ENCODE measurements at regions not wholly inside any gene's neighbourhood (a gene's known extent, or its start where the extent isn't known, plus 50 kb on each side); places are given as distances from the start of the nearest gene placed in this dataset.
"Not testable (repeated sequence)": the region's sequence is repeated elsewhere in the genome, so short reads cannot be mapped to it uniquely, and the experiment has no call there.

DNA sequence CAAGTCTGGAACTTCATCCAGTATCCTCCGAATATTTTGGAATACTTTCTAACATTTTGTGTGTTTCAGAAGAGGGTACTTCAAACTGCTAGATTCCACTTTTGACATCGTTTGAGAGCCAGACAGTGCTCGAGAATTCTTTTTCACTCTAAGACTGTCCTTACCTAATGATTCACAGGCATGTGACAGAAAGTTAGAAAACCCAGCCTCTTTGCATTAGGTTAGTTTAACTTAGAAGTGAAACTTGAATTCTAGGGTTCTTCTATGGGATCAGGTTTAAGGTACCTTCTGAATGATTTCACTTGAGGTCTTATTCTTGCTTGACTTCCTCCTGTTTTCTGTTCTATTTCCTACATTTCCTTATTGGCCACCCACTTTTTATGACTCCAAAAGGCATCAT is 431.8 kb downstream of the SLC6A15 start:
- no peak for DNase-seq

DNA sequence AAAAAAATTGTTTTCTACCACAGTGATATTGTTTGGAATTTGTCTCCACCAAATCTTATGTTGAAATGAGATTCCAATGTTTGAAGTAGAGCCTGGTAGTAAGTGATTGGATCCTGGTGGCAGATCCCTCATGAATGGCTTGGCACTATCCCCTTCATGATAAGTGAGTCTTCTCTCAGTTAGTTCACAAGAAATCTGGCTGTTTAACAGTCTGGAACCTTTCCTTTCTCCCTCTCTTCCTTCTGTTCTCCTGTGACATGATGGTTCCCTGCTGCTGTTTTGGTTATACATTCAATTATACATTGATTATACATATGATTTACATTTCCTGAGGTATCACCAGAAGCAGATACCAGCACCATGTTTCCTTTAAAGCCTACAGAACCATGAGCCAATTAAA is 442.2 kb downstream of the SLC6A15 start:
- no peak for DNase-seq

DNA sequence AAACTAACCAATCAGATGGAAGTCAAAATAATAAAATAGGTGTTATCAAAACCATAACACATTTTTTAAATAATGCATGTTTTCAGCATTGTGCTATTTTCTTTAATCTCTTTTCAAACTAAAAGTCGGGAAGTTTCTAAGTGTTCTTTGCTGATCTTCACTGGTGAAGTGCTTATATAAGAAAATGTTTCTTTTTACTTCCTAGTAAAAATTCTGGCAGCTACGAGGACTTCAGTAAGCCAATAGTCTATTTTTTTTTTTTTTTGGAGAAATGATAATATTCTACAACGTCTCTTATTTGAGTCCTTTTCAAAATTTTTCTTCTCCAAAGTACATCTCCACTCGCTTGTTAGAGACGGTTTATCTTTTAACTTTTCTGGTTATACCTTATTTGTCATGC is 448.0 kb downstream of the SLC6A15 start:
- no peak for DNase-seq

DNA sequence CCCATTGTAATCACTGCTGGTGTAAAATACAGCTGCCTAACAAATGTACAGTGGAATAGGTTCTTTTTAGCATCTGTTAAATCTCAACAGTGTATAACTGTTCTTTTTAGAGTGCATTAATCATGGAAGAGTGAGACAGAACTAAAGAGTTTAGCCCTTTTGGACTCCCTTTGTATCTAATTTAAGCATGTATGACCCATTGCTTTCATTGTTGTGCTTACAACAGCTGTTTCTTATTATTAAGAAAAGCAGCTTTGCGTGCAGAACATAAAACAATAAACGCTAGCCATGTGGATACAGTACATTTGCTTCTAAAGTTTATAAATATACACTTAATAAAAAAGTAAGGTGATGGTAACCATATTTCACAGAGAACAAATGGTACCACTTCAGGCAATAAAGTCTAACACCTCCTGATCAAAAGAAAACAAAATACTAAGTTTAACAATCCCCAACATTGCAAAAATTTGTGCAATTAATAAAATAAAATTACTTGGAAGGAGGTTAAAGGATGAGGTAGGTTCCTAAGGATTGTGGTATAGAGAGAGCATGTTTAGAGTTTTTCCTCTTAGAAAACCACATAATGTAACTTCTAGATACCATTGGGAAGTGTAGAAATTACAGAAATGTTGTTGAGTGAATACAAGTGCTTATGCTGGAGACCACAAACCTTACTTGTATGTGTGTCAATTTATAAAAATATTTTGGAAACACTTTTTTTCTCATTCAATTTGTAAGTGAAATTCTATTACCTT is 448.7 kb downstream of the SLC6A15 start:
- no peak for DNase-seq

DNA sequence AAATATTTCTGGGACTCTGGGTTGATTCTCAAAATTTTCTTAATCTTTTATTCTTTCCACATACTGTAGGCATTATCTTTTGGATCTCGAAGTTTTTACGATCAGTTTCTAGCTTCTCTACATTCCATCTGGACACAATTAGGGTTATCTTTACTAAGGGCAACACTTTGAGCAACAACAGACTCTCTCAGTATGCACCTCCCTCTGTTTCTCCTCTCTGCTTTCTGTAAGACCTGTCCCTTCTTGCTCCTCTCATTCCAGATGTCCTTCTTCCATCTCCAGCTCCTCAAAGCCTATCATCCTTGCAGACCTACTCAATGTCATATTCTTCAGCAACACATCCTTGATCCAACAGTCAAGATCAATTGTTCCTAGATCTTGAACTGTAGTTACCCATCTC is 457.0 kb downstream of the SLC6A15 start:
- DNase-seq, result no peak

DNA sequence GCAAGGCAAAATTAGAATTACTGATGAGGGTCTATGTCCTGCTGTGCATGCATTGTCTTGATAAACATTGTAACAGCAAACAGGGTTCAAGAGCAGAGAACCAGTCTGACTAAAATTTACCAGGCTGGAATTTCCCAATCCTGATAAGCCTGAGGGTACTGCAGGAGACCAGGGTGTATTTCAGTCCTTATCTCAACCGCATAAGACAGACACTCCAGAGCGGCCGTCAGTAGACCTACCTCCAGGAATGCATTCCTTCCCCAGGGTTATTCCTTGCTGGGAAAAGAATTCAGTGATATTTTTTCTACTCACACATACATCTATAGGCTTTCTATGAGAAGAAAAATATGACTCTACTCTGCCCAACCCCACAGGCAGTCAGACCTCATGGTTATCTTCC is 466.1 kb downstream of the SLC6A15 start:
- DNase-seq, result not testable (repeated sequence)

DNA sequence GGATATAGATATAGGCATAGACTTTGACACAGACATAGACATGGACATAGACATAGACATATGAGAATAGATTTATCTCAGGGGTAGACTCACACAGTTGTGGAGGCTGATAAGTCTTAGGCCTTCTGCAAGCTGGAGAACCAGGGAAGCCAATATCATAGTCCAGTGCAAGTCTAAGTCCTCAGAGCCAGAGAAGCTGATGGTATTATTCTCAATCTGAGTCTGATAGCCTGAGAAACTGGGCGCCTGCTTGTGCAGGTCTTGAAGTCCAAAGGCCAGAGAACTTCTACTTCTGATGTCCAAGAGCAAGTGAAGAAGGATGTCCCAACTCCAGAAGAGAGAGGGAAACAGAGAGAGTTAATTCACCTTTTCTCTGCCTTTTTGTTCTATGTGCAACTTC is 476.5 kb downstream of the SLC6A15 start:
- DNase-seq, result no peak

DNA sequence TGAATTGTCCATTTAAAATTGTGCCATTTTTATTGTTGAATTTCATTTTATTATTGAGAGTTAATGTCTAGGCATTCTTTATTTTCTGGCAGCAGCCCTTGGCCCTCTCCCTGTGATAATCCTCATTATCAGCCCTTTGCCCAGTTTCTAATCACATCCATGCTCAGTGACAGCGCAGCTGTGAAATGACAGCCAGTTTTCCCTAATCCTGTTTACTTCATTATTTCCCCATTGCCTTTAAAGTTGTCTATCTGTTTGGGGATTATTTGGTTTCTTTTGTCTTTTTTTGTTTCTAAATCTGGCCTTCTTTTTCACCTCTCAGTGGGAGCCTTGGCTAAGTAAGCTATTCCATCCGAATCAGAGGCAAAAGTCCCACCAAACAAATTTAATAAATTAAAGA is 476.9 kb downstream of the SLC6A15 start:
- DNase-seq, result no peak

DNA sequence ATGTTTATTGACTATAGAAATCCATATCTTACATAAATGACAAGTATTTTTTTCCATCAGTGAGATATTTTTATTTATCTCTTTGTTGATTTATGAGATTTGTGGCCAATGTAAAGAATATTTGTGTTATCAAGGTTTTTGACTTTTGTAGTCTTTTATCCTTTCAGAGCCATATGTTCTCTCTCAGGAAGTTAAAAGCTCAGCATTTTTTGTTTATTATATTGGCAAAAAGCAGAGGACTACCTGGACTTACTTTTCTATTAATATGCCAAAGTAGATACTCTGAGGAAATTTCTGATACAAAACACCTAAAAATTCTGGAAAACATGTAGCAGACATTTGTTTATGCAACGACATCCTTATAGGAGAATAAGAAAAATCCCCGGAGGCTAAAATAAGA is 490.3 kb downstream of the SLC6A15 start:
- DNase-seq, result no peak

DNA sequence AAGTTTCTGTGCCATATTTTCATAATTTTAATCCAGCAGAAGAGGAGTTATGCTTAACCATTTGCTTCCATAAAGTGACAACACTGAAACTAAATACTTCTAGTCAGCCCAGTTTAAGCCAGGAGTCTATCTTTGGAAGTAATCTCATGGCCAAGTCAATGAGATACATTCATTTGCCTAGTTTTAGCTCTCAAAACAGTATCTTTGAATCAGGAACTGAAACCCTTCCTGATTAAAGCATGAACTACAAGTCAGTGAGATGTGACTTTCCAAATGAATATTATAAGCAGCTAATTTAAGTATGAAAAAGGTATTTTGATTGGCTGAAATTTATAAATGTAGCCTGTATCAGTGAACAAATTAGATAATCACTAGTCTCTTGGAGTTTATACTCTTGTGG is 491.5 kb downstream of the SLC6A15 start:
- no peak for DNase-seq

DNA sequence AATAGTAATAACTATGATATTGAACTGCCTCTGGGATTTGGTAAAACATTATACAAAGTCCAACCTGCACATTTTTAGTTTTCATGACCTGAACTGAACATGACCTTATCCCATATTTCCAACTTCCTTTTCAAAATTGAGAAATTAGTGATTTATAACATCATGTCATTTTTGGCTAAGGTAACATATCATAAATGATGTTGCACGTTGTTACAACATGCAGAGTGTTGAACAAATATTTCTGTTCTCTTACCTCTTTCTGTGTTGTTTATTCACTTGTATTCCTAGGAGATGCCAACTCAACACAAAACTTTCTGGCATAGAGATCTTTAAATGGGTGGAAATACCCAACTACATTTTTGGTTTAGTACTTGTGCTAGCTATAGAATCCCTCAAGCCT is 496.0 kb downstream of the SLC6A15 start:
- DNase-seq, result no peak

DNA sequence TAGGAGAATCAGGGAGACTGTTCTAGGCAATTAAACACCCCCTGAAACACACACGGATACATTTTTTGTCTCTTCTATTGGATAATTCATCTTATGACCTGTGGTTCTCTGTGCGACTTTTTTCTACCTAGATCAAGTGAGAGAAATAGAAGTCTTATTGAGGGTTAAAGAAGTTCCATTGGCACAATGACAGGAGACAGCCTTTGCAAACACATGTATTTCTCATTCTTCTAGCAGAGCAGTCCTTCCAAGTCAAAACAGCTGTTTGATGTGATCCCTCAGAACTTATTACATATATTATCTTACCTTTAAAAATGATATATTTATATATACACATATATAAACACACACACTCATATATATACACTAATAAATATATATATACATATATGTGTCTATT is 496.7 kb downstream of the SLC6A15 start:
- no peak for DNase-seq

DNA sequence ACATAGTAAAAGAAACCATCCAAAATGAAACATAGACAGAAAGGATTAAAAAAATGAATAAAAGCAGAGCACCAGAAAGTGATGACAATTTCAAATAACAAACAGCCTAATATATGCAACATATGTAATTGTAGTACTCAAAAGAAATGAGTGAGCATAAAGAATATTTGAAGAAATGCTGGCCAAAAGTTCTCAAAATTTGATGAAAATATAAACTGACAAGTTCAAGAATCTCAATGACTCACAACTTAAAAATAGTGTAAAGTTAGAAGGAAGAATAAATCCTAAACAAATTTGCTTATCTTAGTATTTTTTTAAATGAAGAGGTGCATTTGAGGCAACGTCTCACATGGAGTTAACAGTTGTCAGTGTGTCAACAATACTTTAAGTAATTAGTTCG is 498.9 kb downstream of the SLC6A15 start:
- no peak for DNase-seq

DNA sequence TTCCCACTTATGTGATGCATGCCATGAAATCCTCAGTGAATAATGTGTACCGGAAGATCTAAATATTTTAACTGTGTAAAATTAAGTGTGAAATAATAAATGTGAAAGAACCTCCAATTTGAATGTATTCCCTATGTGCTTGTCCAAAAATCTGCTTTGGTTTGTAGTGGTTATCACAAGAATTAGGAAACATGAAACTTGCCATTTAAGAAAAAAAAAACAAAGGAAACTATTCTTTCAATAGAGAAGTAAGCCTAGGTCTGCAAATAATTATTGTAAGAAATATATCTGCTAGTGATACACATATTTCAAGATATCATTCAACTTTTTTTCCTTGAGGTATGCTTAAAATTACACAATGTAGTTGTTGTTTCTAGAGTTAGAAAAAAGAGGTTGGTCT is 500.4 kb downstream of the SLC6A15 start:
- no peak for DNase-seq

DNA sequence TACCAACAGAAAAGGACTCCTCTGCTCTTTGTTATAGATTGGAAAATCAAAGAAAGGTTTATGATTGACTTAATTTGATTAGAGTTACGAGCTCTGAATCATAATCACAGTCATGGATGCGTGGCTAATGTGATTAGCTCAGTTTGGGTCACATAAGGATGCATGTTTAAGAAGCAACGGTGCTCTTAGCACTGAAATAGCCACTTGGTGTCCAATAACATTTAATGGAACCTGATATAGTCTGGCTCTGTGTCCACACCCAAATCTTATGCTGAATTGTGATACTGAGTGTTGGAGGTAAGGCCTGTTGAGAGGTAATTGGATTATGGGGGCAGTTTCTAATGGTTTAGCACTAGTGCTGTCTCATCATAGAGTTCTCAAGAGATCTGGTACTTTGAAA is 501.6 kb downstream of the SLC6A15 start:
- DNase-seq, result no peak

DNA sequence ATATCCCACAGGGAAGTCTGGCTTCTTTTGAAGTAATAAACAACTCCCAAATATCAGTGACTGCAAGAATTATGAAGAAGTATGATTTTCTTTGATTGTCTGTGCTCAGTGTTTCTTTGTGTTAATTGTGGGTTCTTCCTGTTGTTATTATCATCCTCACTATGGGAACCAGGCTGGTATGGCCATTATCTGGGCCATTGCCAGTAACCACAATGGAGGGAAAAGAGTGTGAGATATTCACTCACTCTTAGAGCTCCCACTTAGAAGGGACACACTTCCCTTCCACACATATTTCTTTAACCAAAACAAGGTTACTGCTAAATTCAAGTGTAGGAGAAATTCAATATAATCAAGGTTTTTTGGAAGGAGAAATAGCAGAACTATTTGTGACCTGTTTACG is 503.7 kb downstream of the SLC6A15 start:
- no peak for DNase-seq

DNA sequence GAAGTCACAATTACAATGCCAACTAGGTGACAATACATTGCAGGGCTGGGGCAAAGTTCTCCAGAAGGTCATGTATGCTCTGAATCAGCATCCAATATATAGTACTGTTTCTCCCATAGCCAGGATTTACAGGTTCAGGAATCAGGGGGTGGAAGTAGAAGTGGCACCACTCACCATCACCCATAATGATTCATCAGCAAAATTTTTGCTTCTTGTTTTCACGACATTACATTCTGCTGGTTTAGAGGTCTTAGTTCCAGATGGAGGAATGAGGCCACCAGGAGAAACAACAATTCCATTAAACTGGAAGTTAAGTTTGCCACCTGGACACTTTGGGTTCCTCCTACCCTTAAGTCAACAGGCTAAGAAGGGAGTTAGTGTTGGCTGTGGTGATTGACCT is 505.9 kb downstream of the SLC6A15 start:
- DNase-seq, result not testable (repeated sequence)

DNA sequence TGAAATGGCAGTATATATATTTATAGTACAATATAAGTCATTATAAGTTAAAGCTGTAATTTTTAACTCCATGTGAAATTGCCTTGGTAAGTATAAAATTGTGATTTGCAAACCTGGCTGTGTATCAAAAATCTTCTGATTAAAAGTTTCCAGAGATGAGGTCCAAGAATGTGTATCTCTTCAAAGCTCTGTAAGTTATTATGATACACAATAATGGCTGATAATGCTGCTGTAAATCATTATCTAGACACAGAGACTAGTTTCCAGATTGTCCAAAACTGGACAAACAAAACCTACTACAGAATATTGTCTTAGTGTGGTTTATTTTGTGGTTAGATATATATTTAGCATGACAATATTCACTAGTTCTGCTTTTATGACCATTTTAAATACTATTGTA is 514.8 kb downstream of the SLC6A15 start:
- no peak for DNase-seq

DNA sequence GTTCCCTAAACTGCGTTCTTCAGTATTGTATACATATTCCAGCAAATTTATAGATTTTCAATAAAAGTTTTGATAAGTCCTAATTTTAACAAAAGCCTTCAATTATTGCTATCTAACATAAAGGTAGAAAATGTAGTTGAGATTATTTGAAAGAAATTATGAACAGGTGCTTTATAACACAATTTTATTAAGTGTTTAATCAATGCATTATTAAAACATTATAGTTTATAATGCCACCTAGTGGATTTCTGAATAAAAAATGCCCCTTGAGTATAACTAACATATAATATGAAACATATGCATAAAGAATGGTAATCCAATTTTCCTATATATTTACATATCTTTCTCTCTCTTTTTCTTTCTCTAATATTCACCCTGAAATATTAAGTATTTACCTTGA is 515.3 kb downstream of the SLC6A15 start:
- no peak for DNase-seq

DNA sequence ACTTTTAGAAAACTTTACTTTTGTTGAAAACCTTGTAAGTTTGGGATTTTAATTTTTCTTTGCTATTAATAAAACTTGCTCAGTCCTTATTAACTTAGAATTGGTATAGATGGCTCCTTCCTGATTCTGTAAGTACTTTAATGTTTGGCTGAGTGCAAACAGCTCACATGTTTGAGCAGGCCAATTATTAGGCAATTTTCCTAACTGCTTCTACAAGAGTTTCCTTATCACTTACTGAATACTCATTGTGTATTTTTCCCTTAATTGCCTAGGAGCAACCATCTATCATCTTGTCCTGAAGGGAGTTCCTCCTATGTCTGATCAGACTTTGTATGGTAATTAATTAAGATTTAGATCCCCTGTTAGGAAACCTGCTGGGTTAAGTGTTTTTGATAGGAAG is 521.4 kb downstream of the SLC6A15 start:
- DNase-seq, result not testable (repeated sequence)

DNA sequence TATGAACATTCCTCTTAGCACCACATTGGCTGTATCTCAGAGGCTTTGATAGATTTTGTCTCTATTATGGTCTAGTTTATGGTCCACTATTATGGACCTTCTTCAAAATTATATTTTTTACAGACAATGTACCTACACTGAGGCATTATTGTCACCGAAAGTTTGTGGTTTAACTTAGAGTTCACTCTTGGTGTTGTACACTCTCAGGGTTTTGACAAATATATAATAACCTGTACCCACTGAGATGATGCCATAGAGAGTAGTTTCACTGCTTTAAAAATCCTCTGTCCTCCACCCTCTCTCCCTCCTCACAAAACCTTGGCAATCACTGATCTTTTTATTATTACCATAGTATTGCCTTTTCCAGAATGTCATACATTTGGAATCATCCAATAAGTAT is 528.2 kb downstream of the SLC6A15 start:
- no peak for DNase-seq

DNA sequence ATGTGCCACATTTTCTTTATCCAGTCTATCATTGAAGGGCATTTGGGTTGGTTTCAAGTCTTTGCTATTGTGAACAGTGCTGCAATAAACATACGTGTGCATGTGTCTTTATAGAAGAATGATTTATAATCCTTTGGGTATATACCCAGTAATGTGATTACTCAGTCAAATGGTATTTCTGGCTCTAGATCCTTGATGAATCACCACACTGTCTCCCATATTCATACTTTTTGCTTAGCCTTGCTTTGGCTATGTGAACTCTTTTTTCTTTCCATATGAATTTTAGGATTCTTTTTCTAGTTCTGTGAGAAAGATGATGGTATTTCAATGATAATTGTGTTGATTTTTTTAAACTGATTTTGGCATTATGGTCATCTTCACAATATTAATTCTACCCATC is 530.1 kb downstream of the SLC6A15 start:
- DNase-seq, result not testable (repeated sequence)

DNA sequence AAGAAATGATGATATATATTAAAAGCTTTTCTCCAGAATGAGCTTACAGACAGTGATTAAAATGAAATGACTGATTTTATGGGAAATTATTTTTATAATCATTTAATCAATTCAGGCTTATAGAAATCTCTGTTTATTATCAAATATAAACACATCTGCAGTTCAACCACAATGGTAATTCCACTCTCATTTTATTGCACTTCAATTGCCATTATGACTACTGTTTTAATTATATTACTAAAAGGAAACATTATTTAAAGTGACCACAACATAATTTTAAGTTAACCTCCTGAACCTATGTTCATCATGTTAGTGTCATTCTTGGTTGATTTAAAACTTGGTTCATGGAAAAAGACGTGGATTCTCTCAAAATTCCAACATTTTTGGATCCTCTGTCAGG is 536.3 kb downstream of the SLC6A15 start:
- no peak for DNase-seq

DNA sequence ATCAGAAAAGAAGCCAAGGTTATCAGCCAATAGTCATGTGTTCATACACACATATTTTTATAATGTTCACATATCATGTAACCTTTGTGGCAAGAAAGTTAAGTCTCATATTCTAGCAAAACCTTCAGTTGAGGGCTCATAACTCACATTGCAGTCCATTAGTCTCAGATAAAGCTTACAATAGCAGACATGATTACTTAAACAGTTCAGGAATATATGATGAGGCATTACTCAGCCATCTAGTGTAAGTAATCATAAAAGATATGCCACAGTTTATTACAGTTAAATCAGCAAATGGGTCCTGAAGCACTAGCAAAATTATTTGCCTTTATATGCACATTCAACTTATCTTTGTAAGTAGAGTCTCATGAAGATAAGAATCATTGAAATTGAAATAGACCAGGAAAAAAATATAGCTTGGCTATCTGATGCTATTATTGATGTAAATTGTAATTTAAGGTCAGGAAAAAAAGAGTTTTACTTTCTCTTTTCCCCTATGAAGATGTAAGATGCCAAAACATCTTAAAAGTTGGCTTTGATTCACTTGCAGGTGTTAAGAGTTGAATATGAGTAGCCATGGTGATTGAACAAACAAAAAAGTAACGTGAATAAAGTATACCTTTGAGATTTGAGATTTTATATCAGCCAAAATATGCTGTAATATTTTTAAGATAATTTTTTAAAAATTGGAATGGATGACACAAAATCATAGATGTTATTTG is 537.0 kb downstream of the SLC6A15 start:
- DNase-seq, result no peak

DNA sequence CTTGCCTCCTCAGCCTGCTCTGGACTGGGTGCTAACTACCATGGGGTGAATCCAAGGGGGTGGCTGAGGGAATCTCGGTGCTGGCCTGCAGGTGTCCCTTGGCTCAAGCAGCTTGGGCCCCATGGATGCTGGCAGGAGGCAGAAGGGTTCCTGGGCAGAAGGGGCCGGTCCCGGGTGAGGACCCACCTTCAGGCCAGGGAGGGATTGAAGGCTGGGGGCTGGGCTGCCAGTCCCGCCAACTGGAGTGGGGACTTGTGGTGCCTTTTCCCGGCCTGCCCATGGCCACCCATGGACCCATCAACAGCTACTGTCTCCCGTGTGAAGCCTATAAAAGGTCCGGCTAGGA is 550.1 kb downstream of the SLC6A15 start:
- no peak for DNase-seq

All from left hindlimb (tissue), 1 donor.